Hepatocyte (in vitro differentiated cells): ENCODE measurements at regions not wholly inside any gene's neighbourhood (a gene's known extent, or its start where the extent isn't known, plus 50 kb on each side); places are given as distances from the start of the nearest gene placed in this dataset.

ENCODE experiments used
- EZH2 ChIP-seq: fragments of 200-600 bp; sonication (generic); IDR thresholded peaks from 2 replicates; pipeline ENCODE4 v1.6.1; 2016; ENCODE audit warnings: antibody characterized with exemption, mild to moderate bottlenecking, borderline replicate concordance
- EZH2phosphoT487 ChIP-seq: fragments of 200-600 bp; sonication (generic); IDR thresholded peaks from one replicate; pipeline ENCODE4 v1.6.1; 2018; ENCODE audit warnings: antibody characterized with exemption, mild to moderate bottlenecking, low read depth, moderate library complexity; ENCODE audit not compliant: unreplicated experiment, severe bottlenecking
- TF ChIP-seq, protein P1 (sequence below): fragments of 200-600 bp; sonication (generic); IDR thresholded peaks from 2 replicates; pipeline ENCODE4 v1.5.1; 2016; ENCODE audit warnings: antibody characterized with exemption, mild to moderate bottlenecking; ENCODE audit not compliant: poor library complexity

DNA sequence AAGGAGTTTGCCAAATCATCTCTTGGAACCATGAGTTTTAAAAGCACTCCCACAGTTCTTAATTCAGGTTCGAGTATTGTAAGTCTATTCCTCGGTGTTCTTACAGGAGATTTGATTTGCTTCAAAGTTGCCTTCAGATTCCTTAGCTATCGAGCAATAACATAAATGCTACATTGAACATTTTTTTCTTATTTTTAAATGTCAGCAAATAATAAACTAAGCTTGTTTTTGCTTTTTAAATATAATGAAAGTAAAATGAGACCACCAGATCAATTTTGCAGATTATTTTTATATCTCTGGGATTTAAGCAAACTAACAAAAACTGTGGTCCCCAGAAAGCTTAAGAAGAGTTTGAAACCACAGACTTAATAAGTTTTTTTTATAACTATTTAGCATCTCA, 195.5 kb downstream of the LNPK start:
- TF ChIP-seq EZH2phosphoT487 (no peak), EZH2 (no peak)
- TF ChIP-seq, protein P1, sequence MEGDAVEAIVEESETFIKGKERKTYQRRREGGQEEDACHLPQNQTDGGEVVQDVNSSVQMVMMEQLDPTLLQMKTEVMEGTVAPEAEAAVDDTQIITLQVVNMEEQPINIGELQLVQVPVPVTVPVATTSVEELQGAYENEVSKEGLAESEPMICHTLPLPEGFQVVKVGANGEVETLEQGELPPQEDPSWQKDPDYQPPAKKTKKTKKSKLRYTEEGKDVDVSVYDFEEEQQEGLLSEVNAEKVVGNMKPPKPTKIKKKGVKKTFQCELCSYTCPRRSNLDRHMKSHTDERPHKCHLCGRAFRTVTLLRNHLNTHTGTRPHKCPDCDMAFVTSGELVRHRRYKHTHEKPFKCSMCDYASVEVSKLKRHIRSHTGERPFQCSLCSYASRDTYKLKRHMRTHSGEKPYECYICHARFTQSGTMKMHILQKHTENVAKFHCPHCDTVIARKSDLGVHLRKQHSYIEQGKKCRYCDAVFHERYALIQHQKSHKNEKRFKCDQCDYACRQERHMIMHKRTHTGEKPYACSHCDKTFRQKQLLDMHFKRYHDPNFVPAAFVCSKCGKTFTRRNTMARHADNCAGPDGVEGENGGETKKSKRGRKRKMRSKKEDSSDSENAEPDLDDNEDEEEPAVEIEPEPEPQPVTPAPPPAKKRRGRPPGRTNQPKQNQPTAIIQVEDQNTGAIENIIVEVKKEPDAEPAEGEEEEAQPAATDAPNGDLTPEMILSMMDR, result no peak
